Fibroblast of the aortic adventitia (primary cell): ENCODE measurements at regions not wholly inside any gene's neighbourhood (a gene's known extent, or its start where the extent isn't known, plus 50 kb on each side); places are given as distances from the start of the nearest gene placed in this dataset.

Experiments
- DNase-seq: peaks from one replicate; pipeline ENCODE4 v3.0.0-alpha.2; 2010; ENCODE audit warnings: low read depth
- H3K4me3 ChIP-seq: 2 replicates; pipeline ENCODE4 v1.5.1; 2011; ENCODE audit warnings: low read depth, mild to moderate bottlenecking, control low read depth, low read length, moderate library complexity
- TF ChIP-seq, protein P1 (sequence below): IDR thresholded peaks from 2 replicates; pipeline ENCODE4 v1.5.1; 2011; ENCODE audit warnings: mild to moderate bottlenecking, low read length, control low read depth, inconsistent platforms; ENCODE audit not compliant: insufficient read depth

DNA sequence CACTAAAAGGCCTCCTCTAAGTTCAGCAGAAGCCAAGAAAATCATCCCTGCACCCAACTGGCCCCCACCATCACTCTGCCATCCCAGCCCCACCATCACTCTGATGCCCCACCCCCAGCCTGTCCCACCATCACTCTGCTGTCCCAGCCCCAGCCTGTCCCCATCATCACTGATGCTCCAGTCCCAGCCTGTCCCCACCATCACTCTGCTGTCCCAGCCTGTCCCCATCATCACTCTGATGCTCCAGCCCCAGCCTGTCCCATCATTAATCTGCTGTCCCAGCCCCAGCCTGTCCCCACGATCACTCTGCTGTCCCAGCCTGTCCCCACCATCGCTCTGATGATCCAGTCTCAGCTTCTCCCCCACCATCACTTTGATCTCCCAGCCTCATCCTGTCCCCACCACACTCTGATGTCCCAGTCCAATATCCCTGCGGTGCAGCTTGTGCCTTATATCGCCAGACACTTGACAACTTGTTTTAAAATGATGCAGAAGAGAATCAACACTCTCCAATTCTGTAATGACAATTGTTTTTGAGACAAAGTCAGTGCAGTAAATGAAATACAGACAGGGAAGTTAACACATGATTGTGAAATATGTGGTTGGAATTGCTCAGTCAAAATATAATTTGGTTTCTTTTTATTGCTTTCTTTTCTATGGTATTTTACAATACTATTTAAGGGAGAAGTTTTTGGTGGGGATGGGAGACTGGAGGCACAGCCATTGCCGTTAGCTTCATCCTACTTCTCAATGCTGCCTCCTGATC lies 100.8 kb downstream of the TNFAIP3 start:
- TF ChIP-seq, protein P1, sequence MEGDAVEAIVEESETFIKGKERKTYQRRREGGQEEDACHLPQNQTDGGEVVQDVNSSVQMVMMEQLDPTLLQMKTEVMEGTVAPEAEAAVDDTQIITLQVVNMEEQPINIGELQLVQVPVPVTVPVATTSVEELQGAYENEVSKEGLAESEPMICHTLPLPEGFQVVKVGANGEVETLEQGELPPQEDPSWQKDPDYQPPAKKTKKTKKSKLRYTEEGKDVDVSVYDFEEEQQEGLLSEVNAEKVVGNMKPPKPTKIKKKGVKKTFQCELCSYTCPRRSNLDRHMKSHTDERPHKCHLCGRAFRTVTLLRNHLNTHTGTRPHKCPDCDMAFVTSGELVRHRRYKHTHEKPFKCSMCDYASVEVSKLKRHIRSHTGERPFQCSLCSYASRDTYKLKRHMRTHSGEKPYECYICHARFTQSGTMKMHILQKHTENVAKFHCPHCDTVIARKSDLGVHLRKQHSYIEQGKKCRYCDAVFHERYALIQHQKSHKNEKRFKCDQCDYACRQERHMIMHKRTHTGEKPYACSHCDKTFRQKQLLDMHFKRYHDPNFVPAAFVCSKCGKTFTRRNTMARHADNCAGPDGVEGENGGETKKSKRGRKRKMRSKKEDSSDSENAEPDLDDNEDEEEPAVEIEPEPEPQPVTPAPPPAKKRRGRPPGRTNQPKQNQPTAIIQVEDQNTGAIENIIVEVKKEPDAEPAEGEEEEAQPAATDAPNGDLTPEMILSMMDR = no peak
- H3K4me3 ChIP-seq = no peak overlapping the region
- DNase-seq = peak; percentile 75

DNA sequence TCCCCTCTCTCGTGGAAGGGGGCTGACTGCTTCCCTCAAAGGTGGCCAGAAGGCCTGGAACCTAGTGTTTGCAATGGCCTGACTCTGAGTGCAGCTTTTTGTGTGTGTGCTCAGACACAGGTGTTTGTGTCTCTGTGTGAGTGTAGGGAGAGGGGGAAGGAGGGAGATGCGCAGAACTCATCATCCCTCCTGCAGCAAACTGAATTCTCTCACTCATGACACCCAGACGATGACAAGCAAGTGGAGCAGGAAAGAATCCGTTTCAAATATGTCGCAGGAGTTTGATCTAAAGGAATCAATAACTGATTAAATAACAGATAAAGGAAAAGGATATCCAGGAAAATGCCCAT lies 101.4 kb downstream of the TNFAIP3 start:
- TF ChIP-seq, protein P1 = no peak
- H3K4me3 ChIP-seq = no peak overlapping the region
- DNase-seq = no peak

DNA sequence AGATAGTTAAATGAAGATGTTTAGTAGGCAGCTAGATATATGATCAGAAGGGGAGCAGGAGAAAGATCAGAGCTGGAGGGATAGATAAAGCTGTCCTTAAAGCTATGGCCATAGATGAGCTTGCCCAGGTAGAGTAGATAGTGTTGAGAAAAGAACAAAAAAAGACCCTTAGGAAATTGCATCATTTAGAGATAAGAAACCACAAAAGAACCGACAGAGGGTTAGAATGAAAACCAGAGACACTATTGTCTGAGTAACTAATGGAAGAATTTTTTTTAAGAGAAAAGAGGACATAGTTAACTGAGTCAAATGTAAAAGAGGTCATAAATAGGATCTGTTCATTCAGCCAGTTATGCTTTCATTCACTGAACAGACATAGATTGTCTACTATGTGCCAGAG lies 101.8 kb downstream of the TNFAIP3 start:
- no peak overlapping the region for H3K4me3 ChIP-seq
- TF ChIP-seq, protein P1 = no peak
- DNase-seq = peak; percentile 61

DNA sequence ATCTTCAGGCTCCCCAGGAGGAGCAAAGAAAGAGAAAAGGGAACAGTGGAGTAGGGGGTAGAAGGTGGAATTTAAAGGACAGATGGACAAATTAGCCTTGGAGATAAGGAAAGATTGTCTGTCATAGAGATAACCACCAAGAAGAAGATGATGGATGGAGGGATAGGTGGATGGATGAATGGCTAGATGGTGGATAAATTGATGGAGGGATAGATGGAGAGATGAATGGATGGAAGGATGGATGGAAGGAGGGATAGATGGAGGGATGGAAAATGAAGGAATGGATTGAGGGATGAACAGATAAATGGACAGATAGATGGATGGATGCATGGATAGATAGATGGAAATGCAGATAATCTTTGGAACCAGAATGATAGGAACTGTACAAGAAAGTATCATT lies 102.8 kb downstream of the TNFAIP3 start:
- TF ChIP-seq, protein P1 = no peak
- no peak overlapping the region for H3K4me3 ChIP-seq
- no peak for DNase-seq

DNA sequence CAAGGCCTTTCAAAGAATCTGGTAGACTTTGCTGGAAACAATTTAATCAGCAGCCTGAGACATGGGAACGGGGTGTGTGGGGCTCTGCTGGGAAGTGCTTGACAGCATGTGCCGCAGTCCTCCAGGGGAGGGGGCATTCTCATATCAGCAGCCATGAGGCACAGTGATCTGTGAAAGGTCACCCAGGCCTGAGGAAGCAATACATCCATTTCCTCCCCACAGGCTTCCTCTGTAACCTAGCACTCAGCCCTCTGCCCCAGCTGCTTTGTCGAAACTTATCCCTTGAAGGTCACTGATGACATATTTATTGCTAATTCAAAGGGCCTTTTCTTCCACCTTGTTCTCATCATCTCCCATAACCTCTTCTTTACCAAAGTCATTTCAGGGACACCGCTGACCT lies 103.3 kb downstream of the TNFAIP3 start:
- TF ChIP-seq, protein P1 = no peak
- no peak overlapping the region for H3K4me3 ChIP-seq
- DNase-seq = no peak

DNA sequence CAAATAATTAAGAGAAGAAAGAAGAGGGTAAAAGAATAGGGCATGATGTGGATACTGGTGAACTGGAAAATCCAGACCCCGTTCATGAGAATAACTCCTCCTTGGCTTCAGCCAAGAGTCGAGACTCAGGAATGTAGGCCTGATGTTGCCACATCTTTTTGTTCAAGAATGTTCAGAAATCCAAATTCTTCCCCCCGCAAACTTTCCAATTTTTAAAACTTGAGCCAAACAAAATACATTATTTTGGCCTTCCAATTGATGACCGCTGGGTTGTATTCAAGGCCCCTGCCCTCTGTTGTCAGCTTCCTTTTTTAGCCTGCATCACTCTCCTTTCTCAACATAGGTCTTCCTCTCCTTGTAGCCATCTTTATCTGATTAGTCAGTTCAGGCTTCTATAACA lies 106.1 kb downstream of the TNFAIP3 start:
- no peak overlapping the region for H3K4me3 ChIP-seq
- TF ChIP-seq, protein P1 = no peak
- peak; percentile 94 for DNase-seq
